ENCODE measurements at regions not wholly inside any gene's neighbourhood (a gene's known extent, or its start where the extent isn't known, plus 50 kb on each side); places are given as distances from the start of the nearest gene placed in this dataset.

DNA sequence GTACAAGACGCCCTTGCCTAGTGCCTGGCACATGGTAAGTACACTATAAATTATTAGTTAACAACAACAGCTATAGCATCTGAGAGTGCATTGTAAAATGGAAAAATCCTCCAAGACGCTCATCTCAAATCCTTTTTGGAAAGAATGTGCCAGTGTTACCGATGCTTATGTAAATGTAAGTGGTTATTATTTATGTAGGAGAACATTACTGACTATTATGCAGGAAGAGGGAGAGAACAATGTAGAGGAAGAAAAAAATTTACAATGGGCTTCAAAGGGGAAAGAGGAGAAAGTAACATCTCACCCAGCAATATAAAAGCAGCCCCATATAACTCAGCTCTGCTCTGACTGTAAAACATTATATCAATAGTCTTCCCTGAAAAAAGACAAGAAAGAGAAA is 155.3 kb upstream of the LPP start:
- Mint-ChIP-seq H3K4me1 (peaks cover 84 to 97% (median 95%) of the 10 kb centered on the region in 3 donors), H3K9me3 (no peaks in the 10 kb centered on the region), H3K27ac (peak overlapping the region; percentile 33 to 93 (median 78)), H3K27me3 (no peaks in the 10 kb centered on the region), H3K36me3 (no peaks in the 10 kb centered on the region), H3K4me3 (peak overlapping the region in 2 of 7 donors; percentile 7 to 29)
- no peaks in the 10 kb centered on the region for H3K36me3 ChIP-seq (ENCODE audit: insufficient read depth, low read length)
- no peak overlapping the region for H3K27ac ChIP-seq (ENCODE audit: low read depth, low read length)
- POLR2A ChIA-PET = no interaction called here
- peaks cover 72% of the 10 kb centered on the region for H3K4me1 ChIP-seq (ENCODE audit: insufficient read depth, low read length)
- no peaks in the 10 kb centered on the region for H3K27me3 ChIP-seq (ENCODE audit: insufficient read depth, low read length, poor library complexity, severe bottlenecking)
- no peaks in the 10 kb centered on the region for H3K9me3 ChIP-seq (ENCODE audit: low read length)
- no peak for DNase-seq
- H3K4me3 ChIP-seq (ENCODE audit: low read length) = no peak overlapping the region
- CTCF ChIA-PET = no interaction called here

DNA sequence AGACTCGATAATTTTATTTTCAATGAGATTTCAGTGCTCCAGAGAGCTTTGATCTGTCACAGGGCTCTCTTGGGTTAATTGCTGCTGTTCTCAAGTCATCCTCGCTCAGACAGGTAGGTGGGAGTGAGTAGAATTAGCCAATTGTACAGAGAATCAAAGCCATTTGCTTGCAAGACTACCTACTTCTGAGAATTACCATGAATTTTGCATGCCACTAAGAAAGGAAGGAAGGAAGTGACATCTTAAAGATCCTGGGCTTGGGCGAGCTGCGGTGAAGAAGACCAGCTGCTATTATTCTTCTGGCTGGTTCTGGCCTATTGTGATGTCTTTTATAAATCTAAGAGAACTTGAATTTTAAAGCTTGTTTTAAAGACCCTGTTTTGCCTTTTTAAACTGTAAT is 154.1 kb upstream of the LPP start:
- Mint-ChIP-seq H3K36me3 (no peaks in the 10 kb centered on the region), H3K27ac (peak overlapping the region; percentile 83 to 100 (median 95)), H3K4me1 (peaks cover 72 to 85% (median 82%) of the 10 kb centered on the region in 3 donors), H3K27me3 (no peaks in the 10 kb centered on the region), H3K4me3 (peak overlapping the region; percentile 20 to 89 (median 79)), H3K9me3 (no peaks in the 10 kb centered on the region)
- peak in 3 of 5 donors; percentile 35 to 65 (median 55) for DNase-seq
- POLR2A ChIA-PET = interaction anchor here (0.9 to 1.1 kb wide), 2 partner anchors 154 to 254 kb away, joined by 3 to 5 read pairs; partner anchors contain the start of genes BCL6 and LPP
- no peak overlapping the region for H3K4me3 ChIP-seq (ENCODE audit: low read length)
- H3K4me1 ChIP-seq (ENCODE audit: insufficient read depth, low read length) = peaks cover 60% of the 10 kb centered on the region
- no peaks in the 10 kb centered on the region for H3K9me3 ChIP-seq (ENCODE audit: low read length)
- H3K27ac ChIP-seq (ENCODE audit: low read depth, low read length) = peak overlapping the region; percentile 46
- no peaks in the 10 kb centered on the region for H3K36me3 ChIP-seq (ENCODE audit: insufficient read depth, low read length)
- no peaks in the 10 kb centered on the region for H3K27me3 ChIP-seq (ENCODE audit: insufficient read depth, low read length, poor library complexity, severe bottlenecking)
- CTCF ChIA-PET = interaction anchor here (0.8 to 1.8 kb wide), 6 partner anchors 8 to 259 kb away, joined by 3 to 7 read pairs (median 4); no protein-coding TSS in a partner anchor

DNA sequence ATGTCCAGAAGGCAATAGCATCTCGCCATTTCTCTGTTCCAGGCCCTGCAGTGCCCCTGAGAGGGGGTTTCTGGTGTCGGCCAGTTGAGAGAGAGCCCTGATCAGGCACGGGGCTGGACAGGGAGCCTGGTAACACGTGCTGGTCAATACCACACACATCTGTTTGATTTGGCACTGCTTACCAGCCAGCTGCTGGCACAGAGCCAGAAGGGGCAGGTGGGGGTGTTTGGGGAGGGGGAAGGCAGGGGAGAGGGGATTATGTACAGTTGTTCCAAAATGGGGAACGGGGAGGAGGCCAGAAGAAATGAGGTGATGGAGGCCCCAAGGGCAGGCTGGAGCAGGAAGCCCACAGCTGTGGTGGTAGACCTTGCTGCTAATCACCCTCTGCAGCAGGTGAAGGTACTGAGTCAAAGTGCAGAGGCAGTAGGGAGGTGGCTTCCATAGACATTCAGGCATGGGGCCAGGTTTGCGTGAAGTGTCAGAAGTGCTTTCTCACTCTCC is 153.5 kb upstream of the LPP start:
- Histone ChIP-seq H3K27me3 (ENCODE audit: insufficient read depth, low read length, poor library complexity, severe bottlenecking) (no peaks in the 10 kb centered on the region), H3K9me3 (ENCODE audit: low read length) (no peaks in the 10 kb centered on the region), H3K27ac (ENCODE audit: low read depth, low read length) (peak overlapping the region; percentile 46), H3K36me3 (ENCODE audit: insufficient read depth, low read length) (no peaks in the 10 kb centered on the region), H3K4me1 (ENCODE audit: insufficient read depth, low read length) (peaks cover 54% of the 10 kb centered on the region), H3K4me3 (ENCODE audit: low read length) (no peak overlapping the region)
- Mint-ChIP-seq H3K9me3 (no peaks in the 10 kb centered on the region), H3K36me3 (no peaks in the 10 kb centered on the region), H3K27me3 (no peaks in the 10 kb centered on the region), H3K4me1 (peaks cover 66 to 79% (median 77%) of the 10 kb centered on the region in 3 donors), H3K4me3 (peak overlapping the region in 6 of 7 donors; percentile 72 to 89 (median 79)), H3K27ac (peak overlapping the region; percentile 83 to 100 (median 95))
- DNase-seq = peak in 1 of 5 donors; percentile 52
- ChIA-PET POLR2A (interaction anchor here (0.5 to 1.1 kb wide), 3 partner anchors 153 to 318 kb away, joined by 3 to 10 read pairs (median 5); partner anchors contain the start of genes BCL6 and LPP), CTCF (interaction anchor here (0.8 to 1.8 kb wide), 6 partner anchors 9 to 260 kb away, joined by 3 to 7 read pairs (median 4); no protein-coding TSS in a partner anchor)

DNA sequence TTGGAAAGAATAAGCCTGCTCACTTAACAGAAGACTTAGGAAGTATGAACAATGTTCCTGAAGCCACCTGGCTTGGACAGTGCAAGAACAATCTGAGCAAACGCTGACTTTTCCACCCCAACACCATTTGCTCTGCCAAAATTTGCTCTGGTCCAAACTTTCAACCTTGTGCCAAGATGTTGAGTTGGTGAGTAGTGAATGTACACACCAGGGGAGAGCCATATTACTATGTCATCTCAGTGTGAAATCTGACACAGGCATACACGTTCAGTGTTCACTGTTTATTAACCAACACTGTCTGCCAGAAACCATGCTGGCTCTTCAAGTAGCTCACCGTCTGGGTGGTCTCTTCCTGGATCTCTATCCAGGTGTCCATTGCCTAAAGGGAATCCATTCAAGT is 152.9 kb upstream of the LPP start:
- POLR2A ChIA-PET = interaction anchor here (0.5 kb wide), 1 partner anchor 318 kb away, joined by 10 read pairs; no protein-coding TSS in a partner anchor
- H3K4me1 ChIP-seq (ENCODE audit: insufficient read depth, low read length) = peaks cover 50% of the 10 kb centered on the region
- no peaks in the 10 kb centered on the region for H3K9me3 ChIP-seq (ENCODE audit: low read length)
- H3K27me3 ChIP-seq (ENCODE audit: insufficient read depth, low read length, poor library complexity, severe bottlenecking) = no peaks in the 10 kb centered on the region
- CTCF ChIA-PET = interaction anchor here (1.3 to 1.8 kb wide), 4 partner anchors 25 to 553 kb away, joined by 3 to 6 read pairs (median 4); no protein-coding TSS in a partner anchor
- H3K4me3 ChIP-seq (ENCODE audit: low read length) = no peak overlapping the region
- H3K27me3 Mint-ChIP-seq = no peaks in the 10 kb centered on the region
- peak overlapping the region; percentile 83 to 100 (median 95) for H3K27ac Mint-ChIP-seq
- peaks cover 62 to 72% (median 70%) of the 10 kb centered on the region in 3 donors for H3K4me1 Mint-ChIP-seq
- no peaks in the 10 kb centered on the region for H3K9me3 Mint-ChIP-seq
- no peak for DNase-seq
- no peak overlapping the region for H3K27ac ChIP-seq (ENCODE audit: low read depth, low read length)
- no peaks in the 10 kb centered on the region for H3K36me3 Mint-ChIP-seq
- H3K4me3 Mint-ChIP-seq = peak overlapping the region in 5 of 7 donors; percentile 48 to 89 (median 79)
- H3K36me3 ChIP-seq (ENCODE audit: insufficient read depth, low read length) = no peaks in the 10 kb centered on the region

DNA sequence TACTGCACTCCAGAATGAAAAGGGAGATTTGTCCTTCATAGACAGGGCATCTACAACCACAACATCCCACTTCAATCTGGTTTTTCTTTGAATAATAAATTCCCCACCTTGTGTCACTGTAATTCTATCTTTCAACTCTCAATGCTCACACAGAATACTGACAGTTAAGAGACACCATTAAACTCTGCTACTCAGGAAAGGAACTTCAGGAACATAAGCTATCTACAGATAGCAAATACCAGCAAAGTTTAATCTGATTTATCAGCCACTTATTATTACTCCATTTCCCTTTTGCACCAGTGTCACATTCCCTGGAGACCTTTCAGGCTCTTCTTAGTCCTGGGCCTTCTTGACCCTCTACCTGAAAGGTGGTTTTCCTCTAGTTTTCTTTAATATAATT is 152.0 kb upstream of the LPP start:
- H3K27me3 ChIP-seq (ENCODE audit: insufficient read depth, low read length, poor library complexity, severe bottlenecking) = no peaks in the 10 kb centered on the region
- H3K9me3 ChIP-seq (ENCODE audit: low read length) = no peaks in the 10 kb centered on the region
- H3K4me3 Mint-ChIP-seq = peak overlapping the region in 1 of 7 donors; percentile 39
- H3K4me1 ChIP-seq (ENCODE audit: insufficient read depth, low read length) = peaks cover 43% of the 10 kb centered on the region
- no peaks in the 10 kb centered on the region for H3K36me3 ChIP-seq (ENCODE audit: insufficient read depth, low read length)
- H3K9me3 Mint-ChIP-seq = no peaks in the 10 kb centered on the region
- H3K27ac ChIP-seq (ENCODE audit: low read depth, low read length) = no peak overlapping the region
- DNase-seq = no peak
- H3K27ac Mint-ChIP-seq = peak overlapping the region in 7 of 8 donors; percentile 10 to 100 (median 68)
- H3K4me1 Mint-ChIP-seq = peaks cover 54 to 66% (median 64%) of the 10 kb centered on the region in 3 donors
- H3K4me3 ChIP-seq (ENCODE audit: low read length) = no peak overlapping the region
- POLR2A ChIA-PET = no interaction called here
- no peaks in the 10 kb centered on the region for H3K27me3 Mint-ChIP-seq
- no peaks in the 10 kb centered on the region for H3K36me3 Mint-ChIP-seq
- CTCF ChIA-PET = interaction anchor here (0.6 to 1.4 kb wide), 3 partner anchors 26 to 552 kb away, joined by 3 read pairs; no protein-coding TSS in a partner anchor

DNA sequence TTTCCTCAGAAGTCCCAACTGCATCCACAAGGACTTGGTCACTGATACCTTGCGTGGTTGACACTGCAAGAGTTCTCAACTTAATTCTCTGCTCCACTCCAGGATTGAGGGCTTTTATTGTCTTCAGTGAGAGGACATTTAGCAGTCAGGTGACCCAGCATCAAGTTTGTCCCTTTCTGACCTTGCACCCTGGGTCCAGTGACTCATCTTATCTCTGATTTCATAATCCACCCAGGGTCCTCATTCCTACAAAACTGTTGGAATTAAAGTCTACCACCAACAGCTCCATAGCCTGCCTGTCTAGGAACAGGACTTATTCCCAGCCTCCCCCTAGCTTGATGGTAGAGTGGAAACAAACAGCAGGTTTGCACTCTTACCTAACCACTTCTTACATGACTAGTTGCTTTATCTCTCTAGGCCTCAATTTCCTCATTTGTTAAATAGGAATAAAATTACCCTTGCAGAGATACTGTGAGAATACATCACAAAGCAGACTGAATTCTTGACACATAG is 151.3 kb upstream of the LPP start:
- H3K36me3 Mint-ChIP-seq = no peaks in the 10 kb centered on the region
- Histone ChIP-seq H3K36me3 (ENCODE audit: insufficient read depth, low read length) (no peaks in the 10 kb centered on the region), H3K27me3 (ENCODE audit: insufficient read depth, low read length, poor library complexity, severe bottlenecking) (no peaks in the 10 kb centered on the region), H3K27ac (ENCODE audit: low read depth, low read length) (no peak overlapping the region), H3K9me3 (ENCODE audit: low read length) (no peaks in the 10 kb centered on the region), H3K4me3 (ENCODE audit: low read length) (no peak overlapping the region), H3K4me1 (ENCODE audit: insufficient read depth, low read length) (peaks cover 43% of the 10 kb centered on the region)
- H3K4me3 Mint-ChIP-seq = peak overlapping the region in 1 of 7 donors; percentile 12
- no peaks in the 10 kb centered on the region for H3K9me3 Mint-ChIP-seq
- DNase-seq = no peak
- CTCF ChIA-PET = interaction anchor here (1.4 kb wide), 2 partner anchors 26 to 28 kb away, joined by 3 to 4 read pairs; no protein-coding TSS in a partner anchor
- peaks cover 51 to 58% (median 56%) of the 10 kb centered on the region in 3 donors for H3K4me1 Mint-ChIP-seq
- H3K27ac Mint-ChIP-seq = peak overlapping the region in 2 of 8 donors; percentile 66 to 68
- POLR2A ChIA-PET = no interaction called here
- no peaks in the 10 kb centered on the region for H3K27me3 Mint-ChIP-seq

DNA sequence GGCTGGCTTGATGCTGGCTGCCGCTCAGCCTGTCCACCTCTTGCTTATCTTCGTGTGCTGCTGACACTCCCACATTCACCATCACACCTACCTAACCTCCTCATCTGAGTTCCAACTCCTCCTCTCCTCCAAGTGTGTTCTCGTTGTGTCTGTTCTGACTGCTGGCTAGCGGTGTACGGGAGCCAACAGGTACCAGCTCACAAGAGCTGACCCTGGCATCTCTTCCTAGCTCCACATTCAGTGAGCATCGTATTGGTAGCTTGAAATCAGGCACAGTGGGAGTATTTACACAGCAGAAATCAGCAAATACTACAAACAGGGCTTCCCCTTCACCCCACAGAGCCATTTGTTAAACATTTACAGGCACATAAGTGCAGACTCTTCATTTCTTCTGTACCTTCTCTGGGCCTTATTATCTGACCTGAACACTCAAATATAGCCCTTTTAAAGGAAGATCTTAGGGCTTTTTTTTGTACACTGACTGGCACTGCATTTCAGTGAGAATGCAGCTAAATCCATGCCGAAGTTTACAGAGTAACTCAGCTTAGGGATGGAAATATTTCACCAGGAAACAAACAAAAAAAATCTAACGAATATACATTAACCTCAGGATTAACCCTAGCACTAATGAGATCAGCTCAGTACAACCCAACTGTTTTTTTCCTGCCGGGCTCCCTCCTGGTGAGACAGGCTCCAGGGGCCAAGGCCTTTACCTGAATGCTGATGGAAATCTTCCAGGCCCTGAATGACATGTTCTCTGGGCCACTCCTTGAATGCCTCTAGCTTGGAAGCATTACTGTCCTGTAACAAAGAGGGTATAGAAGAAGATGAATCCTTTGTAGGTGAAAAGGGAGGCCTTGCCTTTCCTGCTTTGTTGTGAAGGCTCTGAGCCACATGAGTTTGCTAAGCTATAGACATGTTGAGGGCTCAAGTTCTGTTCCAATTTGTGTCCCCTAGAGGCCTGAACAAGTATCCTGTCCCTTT is 150.5 kb upstream of the LPP start:
- Histone ChIP-seq H3K4me1 (ENCODE audit: insufficient read depth, low read length) (peaks cover 40% of the 10 kb centered on the region), H3K27me3 (ENCODE audit: insufficient read depth, low read length, poor library complexity, severe bottlenecking) (no peaks in the 10 kb centered on the region), H3K4me3 (ENCODE audit: low read length) (no peak overlapping the region), H3K36me3 (ENCODE audit: insufficient read depth, low read length) (no peaks in the 10 kb centered on the region), H3K27ac (ENCODE audit: low read depth, low read length) (no peak overlapping the region), H3K9me3 (ENCODE audit: low read length) (no peaks in the 10 kb centered on the region)
- H3K36me3 Mint-ChIP-seq = no peaks in the 10 kb centered on the region
- H3K9me3 Mint-ChIP-seq = no peaks in the 10 kb centered on the region
- peak overlapping the region in 5 of 8 donors; percentile 3 to 69 (median 57) for H3K27ac Mint-ChIP-seq
- H3K27me3 Mint-ChIP-seq = no peaks in the 10 kb centered on the region
- CTCF ChIA-PET = interaction anchor here (1.4 kb wide), 1 partner anchor 28 kb away, joined by 4 read pairs; no protein-coding TSS in a partner anchor
- DNase-seq = no peak
- peaks cover 48 to 50% (median 49%) of the 10 kb centered on the region in 3 donors for H3K4me1 Mint-ChIP-seq
- no peak overlapping the region for H3K4me3 Mint-ChIP-seq
- POLR2A ChIA-PET = no interaction called here

Measured in CD8-positive, alpha-beta memory T cell (primary cell).